ENCODE measurements at regions not wholly inside any gene's neighbourhood (a gene's known extent, or its start where the extent isn't known, plus 50 kb on each side); places are given as distances from the start of the nearest gene placed in this dataset.

DNA sequence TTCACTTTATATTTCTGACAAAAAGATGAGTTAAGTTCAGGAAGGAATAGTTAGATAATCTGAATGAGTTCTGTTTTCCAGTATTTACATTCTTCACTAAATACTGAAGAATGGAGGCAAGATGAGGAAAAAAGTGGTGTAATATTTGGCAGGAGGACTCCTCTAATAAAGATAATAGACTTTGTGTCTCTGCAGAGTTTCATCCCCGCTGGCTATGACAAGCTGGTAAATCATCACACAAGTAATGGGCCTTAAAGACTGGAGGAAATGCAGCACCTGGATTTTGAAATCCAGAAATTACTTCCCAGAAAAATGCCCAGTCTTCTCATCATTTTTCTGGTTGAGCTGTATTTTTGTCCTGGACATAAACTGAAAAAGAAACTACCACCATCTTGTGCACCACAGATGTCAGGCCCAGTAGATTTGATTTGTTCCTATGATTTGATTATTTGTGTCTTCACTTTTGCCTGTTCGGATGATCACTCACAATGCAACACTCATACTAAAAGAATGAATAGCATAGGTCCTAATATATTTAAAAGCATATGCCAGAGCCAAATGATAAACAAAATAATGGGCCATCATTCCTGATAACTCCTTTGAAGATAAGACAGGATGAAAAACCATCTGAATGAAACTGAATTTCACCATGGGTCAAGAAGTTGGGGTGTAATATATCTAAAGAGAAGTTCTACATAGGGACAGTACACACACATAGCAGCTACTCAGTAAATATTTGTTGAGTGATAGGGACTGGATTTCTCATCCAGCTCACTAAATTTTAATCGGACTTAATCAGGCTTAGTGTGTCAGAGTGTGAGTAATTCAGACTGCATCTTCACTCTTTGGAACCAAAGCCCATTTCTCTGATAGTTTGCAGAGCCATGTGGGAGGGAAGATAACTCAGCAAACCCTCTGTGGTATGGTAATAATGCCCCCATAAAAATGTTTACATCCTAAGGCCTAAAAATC is 200.5 kb downstream of the HINT1 start:
- Histone ChIP-seq H3K27ac (no peak overlapping the region), H3K4me1 (no peaks in the 10 kb centered on the region), H3K36me3 (no peaks in the 10 kb centered on the region), H3K4me3 (no peak overlapping the region), H3K27me3 (no peaks in the 10 kb centered on the region), H3K9me3 (no peaks in the 10 kb centered on the region)
- TF ChIP-seq, protein P1, sequence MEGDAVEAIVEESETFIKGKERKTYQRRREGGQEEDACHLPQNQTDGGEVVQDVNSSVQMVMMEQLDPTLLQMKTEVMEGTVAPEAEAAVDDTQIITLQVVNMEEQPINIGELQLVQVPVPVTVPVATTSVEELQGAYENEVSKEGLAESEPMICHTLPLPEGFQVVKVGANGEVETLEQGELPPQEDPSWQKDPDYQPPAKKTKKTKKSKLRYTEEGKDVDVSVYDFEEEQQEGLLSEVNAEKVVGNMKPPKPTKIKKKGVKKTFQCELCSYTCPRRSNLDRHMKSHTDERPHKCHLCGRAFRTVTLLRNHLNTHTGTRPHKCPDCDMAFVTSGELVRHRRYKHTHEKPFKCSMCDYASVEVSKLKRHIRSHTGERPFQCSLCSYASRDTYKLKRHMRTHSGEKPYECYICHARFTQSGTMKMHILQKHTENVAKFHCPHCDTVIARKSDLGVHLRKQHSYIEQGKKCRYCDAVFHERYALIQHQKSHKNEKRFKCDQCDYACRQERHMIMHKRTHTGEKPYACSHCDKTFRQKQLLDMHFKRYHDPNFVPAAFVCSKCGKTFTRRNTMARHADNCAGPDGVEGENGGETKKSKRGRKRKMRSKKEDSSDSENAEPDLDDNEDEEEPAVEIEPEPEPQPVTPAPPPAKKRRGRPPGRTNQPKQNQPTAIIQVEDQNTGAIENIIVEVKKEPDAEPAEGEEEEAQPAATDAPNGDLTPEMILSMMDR (IDR thresholded peaks at IDR 0.05), result no peak
- DNase-seq, result no peak
- intact Hi-C loops (cut with DNase I; ENCODE audit: low total_unique reads), result no loop called here

DNA sequence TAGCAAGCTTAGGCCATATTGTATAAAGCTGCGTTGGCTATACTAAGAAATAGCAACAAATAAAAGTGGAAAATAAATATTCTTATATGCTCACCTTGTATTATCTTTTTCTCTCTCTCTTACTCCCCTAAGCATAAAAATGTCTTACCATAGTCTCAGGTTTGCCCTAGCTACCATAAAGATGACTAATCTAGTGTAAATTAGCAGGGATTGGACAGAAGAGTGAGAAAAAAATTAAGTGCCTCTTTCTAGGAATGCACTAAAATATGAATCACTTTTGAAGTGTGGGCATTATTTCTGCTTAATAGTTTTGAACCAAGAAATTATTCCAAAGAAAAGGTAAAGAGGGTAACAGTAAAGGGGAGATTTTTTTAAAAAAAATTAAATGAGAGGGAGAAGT is 201.3 kb downstream of the HINT1 start:
- no peaks in the 10 kb centered on the region for H3K27me3 ChIP-seq
- TF ChIP-seq, protein P1 (IDR thresholded peaks at IDR 0.05), result no peak
- H3K27ac ChIP-seq, result no peak overlapping the region
- intact Hi-C loops (cut with DNase I; ENCODE audit: low total_unique reads), result no loop called here
- no peak for DNase-seq
- H3K36me3 ChIP-seq, result no peaks in the 10 kb centered on the region
- no peaks in the 10 kb centered on the region for H3K4me1 ChIP-seq
- H3K9me3 ChIP-seq, result no peaks in the 10 kb centered on the region
- no peak overlapping the region for H3K4me3 ChIP-seq

DNA sequence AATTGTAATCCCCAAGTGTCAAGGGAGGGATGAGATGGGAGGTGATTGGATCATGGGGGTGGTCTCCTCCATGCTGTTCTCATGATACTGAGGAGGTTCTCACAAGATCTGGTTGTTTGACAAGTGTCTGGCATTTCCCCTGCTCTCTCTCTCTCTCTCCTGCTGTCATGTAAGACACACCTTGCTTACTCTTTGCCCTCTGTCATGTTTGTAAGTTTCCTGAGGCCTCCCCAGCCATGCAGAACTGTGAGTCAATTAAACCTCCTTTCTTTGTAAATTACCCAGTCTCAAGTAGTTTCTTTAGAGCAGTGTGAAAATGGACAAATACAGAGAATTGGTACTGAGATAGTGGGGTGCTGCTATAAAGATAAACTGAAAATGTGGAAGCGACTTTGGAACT is 207.9 kb downstream of the HINT1 start:
- TF ChIP-seq, protein P1 (IDR thresholded peaks at IDR 0.05), result no peak
- H3K4me3 ChIP-seq, result no peak overlapping the region

DNA sequence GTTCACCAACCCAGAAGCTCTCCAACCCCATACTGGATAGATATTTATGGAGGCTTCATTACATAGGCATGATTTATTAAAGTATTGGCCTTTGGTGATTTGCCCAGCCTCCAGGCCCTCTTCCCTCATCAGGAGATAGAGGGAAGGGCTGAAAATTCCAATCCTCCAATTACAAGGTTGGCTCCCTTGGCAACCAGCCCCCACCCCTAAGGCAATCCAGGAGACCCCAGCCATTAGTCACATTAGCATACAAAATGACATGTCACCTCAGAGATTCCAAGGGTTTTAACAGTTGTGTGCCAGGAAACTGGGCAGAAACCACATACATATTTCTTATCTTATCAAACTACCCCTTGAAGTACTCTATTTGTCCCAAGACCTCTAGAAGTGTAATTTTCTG is 210.0 kb downstream of the HINT1 start:
- H3K27ac ChIP-seq, result no peak overlapping the region

More for the DNA sequence above, 207.9 kb downstream of the HINT1 start:
- Histone ChIP-seq H3K4me1 (no peaks in the 10 kb centered on the region), H3K9me3 (no peaks in the 10 kb centered on the region), H3K27me3 (no peaks in the 10 kb centered on the region), H3K27ac (no peak overlapping the region), H3K36me3 (no peaks in the 10 kb centered on the region)
- DNase-seq, result no peak
- intact Hi-C loops (cut with DNase I; ENCODE audit: low total_unique reads), result no loop called here

DNA sequence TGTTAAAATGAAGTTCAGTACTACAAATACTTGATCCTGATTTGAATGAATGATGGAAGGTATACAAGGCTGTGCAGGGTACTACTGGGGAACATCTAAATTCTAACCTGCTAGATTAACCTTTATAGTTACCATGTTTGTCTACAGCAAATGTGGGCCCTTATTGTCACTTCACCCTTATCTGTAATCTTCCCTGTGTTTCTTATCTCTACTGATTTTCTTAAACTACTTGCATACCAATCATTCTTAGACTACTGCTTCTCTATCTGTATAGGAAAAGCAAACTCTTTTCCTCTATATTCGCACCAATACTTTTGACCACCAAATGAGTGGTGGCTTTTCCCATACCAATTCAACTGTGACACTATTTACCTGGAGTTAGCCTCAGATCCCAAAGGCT is 210.7 kb downstream of the HINT1 start:
- DNase-seq, result no peak
- H3K27ac ChIP-seq, result no peak overlapping the region
- no peak overlapping the region for H3K4me3 ChIP-seq
- no peaks in the 10 kb centered on the region for H3K27me3 ChIP-seq
- TF ChIP-seq, protein P1 (IDR thresholded peaks at IDR 0.05), result no peak
- no peaks in the 10 kb centered on the region for H3K9me3 ChIP-seq
- intact Hi-C loops (cut with DNase I; ENCODE audit: low total_unique reads), result no loop called here
- no peaks in the 10 kb centered on the region for H3K36me3 ChIP-seq
- H3K4me1 ChIP-seq, result no peaks in the 10 kb centered on the region

More for the DNA sequence above, 210.0 kb downstream of the HINT1 start:
- H3K4me1 ChIP-seq, result no peaks in the 10 kb centered on the region
- intact Hi-C loops (cut with DNase I; ENCODE audit: low total_unique reads), result no loop called here
- no peaks in the 10 kb centered on the region for H3K27me3 ChIP-seq
- no peaks in the 10 kb centered on the region for H3K9me3 ChIP-seq
- H3K4me3 ChIP-seq, result no peak overlapping the region
- no peak for DNase-seq
- TF ChIP-seq, protein P1 (IDR thresholded peaks at IDR 0.05), result no peak
- H3K36me3 ChIP-seq, result no peaks in the 10 kb centered on the region

Measured in tibial artery (tissue), 4 donors.